ENCODE measurements at regions not wholly inside any gene's neighbourhood (a gene's known extent, or its start where the extent isn't known, plus 50 kb on each side); places are given as distances from the start of the nearest gene placed in this dataset.

- no peak for FAIRE-seq
- no peak for DNase-seq (ENCODE audit: low read depth, low spot score)
- TF ChIP-seq EZH2 (IDR thresholded peaks at IDR 0.05; ENCODE audit: low read length) (no peak), CTCF (optimal IDR thresholded peaks at IDR 0.05 in 1 of 3, IDR thresholded peaks at IDR 0.05 in 1 of 3, conservative IDR thresholded peaks at IDR 0.05 in 1 of 3; ENCODE audit: extremely low read depth in 1 of 3, insufficient read depth in 2 of 3, low read length in 3 of 3) (no peak)
Observed at GRCh38 chr10:124229989-124230634, 136.7 kb upstream of the CHST15 start.

DNA sequence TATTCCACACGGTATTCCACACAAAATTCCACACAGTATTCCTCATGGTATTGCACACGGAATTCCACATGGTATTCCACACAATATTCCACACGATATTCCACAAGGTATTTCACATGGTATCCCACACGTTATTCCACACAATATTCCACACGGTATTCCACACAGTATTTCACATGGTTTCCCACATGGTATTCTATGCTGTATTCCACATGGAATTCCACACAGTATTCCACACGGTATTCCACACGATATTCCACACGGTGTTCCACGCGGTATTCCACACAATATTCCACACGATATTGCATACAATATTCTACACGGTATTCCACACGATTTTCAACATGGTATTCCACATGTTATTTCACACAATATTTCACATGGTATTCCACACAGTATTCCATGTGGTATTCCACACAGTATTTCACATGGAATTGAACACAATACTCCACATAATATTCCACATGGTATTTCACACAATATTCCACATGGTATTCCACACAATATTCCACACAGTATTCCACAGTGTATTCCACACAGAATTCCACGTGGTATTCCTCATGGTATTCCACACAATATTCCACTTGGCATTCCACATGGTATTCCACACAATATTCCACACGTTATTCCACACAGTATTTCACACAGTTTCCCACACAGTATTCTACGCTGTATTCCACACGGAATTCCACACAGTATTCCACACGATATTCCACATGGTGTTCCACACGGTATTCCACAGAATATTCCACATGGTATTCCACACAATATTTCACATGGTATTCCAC is 136.0 kb upstream of the CHST15 start:
- H3K9me3 ChIP-seq (ENCODE audit: control insufficient read depth, low read depth, low read length) = peaks cover 5% of the 10 kb centered on the region
- no peak overlapping the region for H3K4me3 ChIP-seq (ENCODE audit: control insufficient read depth in 2 of 3, extremely low read depth in 1 of 3, insufficient read depth in 2 of 3, low read depth in 1 of 3, low read length in 3 of 3)
- DNase-seq (ENCODE audit: low read depth, low spot score) (no peak), FAIRE-seq (no peak)
- no peak overlapping the region for H2AFZ ChIP-seq (ENCODE audit: control insufficient read depth, low read length)
- no peak for TF ChIP-seq CTCF (optimal IDR thresholded peaks at IDR 0.05 in 1 of 3, IDR thresholded peaks at IDR 0.05 in 1 of 3, conservative IDR thresholded peaks at IDR 0.05 in 1 of 3; ENCODE audit: extremely low read depth in 1 of 3, insufficient read depth in 2 of 3, low read length in 3 of 3)
- no peak for TF ChIP-seq EZH2 (IDR thresholded peaks at IDR 0.05; ENCODE audit: low read length)
- no peaks in the 10 kb centered on the region for H3K9me1 ChIP-seq (ENCODE audit: control insufficient read depth, extremely low read depth, insufficient read depth, low read length)
- dilution Hi-C loops (cut with MboI; ENCODE audit: extremely low pct_ligation_motif_present, low sequenced_read_pairs) = no loop called here
- peaks cover 4% of the 10 kb centered on the region for H3K27me3 ChIP-seq (ENCODE audit: control insufficient read depth, extremely low read depth, insufficient read depth, low read length)
- no peak overlapping the region for H3K27ac ChIP-seq (ENCODE audit: control insufficient read depth, insufficient read depth, low read length)
- no peak overlapping the region for H3K4me2 ChIP-seq (ENCODE audit: control insufficient read depth, extremely low read depth, insufficient read depth, low read depth, low read length)
- H3K4me1 ChIP-seq (ENCODE audit: control insufficient read depth, extremely low read depth, insufficient read depth, low read length) = peaks cover 7% of the 10 kb centered on the region
- no peaks in the 10 kb centered on the region for H4K20me1 ChIP-seq (ENCODE audit: control insufficient read depth, extremely low read depth, insufficient read depth, low read length)
- H3K36me3 ChIP-seq (ENCODE audit: control insufficient read depth in 2 of 2, extremely low read depth in 1 of 2, insufficient read depth in 2 of 2, low read length in 2 of 2) = no peaks in the 10 kb centered on the region
- H3K9ac ChIP-seq (ENCODE audit: control insufficient read depth, extremely low read depth, insufficient read depth, low read length) = no peak overlapping the region
- no peaks in the 10 kb centered on the region for H3K79me2 ChIP-seq (ENCODE audit: control insufficient read depth, insufficient read depth, low read length)

More at GRCh38 chr10:124229989-124230634, 136.7 kb upstream of the CHST15 start:
- H3K27me3 ChIP-seq (ENCODE audit: control insufficient read depth, extremely low read depth, insufficient read depth, low read length) = peaks cover 4% of the 10 kb centered on the region
- no peaks in the 10 kb centered on the region for H3K9me1 ChIP-seq (ENCODE audit: control insufficient read depth, extremely low read depth, insufficient read depth, low read length)
- H3K9ac ChIP-seq (ENCODE audit: control insufficient read depth, extremely low read depth, insufficient read depth, low read length) = no peak overlapping the region
- H3K36me3 ChIP-seq (ENCODE audit: control insufficient read depth in 2 of 2, extremely low read depth in 1 of 2, insufficient read depth in 2 of 2, low read length in 2 of 2) = no peaks in the 10 kb centered on the region
- no peak overlapping the region for H3K4me3 ChIP-seq (ENCODE audit: control insufficient read depth in 2 of 3, extremely low read depth in 1 of 3, insufficient read depth in 2 of 3, low read depth in 1 of 3, low read length in 3 of 3)
- no peaks in the 10 kb centered on the region for H3K79me2 ChIP-seq (ENCODE audit: control insufficient read depth, insufficient read depth, low read length)
- H4K20me1 ChIP-seq (ENCODE audit: control insufficient read depth, extremely low read depth, insufficient read depth, low read length) = no peaks in the 10 kb centered on the region
- H2AFZ ChIP-seq (ENCODE audit: control insufficient read depth, low read length) = no peak overlapping the region
- H3K4me1 ChIP-seq (ENCODE audit: control insufficient read depth, extremely low read depth, insufficient read depth, low read length) = no peaks in the 10 kb centered on the region
- H3K4me2 ChIP-seq (ENCODE audit: control insufficient read depth, extremely low read depth, insufficient read depth, low read depth, low read length) = no peak overlapping the region
- dilution Hi-C loops (cut with MboI; ENCODE audit: extremely low pct_ligation_motif_present, low sequenced_read_pairs) = no loop called here
- H3K27ac ChIP-seq (ENCODE audit: control insufficient read depth, insufficient read depth, low read length) = no peak overlapping the region
- peaks cover 5% of the 10 kb centered on the region for H3K9me3 ChIP-seq (ENCODE audit: control insufficient read depth, low read depth, low read length)
